DMS53 treated with DMSO at 0.1 percent for 48 hours (cell line): ENCODE measurements at regions not wholly inside any gene's neighbourhood (a gene's known extent, or its start where the extent isn't known, plus 50 kb on each side); places are given as distances from the start of the nearest gene placed in this dataset.

Source experiments
- DNase-seq: peaks from one replicate; lab custom pipeline; 2025; ENCODE audit not compliant: unreplicated experiment; lab: John Stamatoyannopoulos, UW

DNA sequence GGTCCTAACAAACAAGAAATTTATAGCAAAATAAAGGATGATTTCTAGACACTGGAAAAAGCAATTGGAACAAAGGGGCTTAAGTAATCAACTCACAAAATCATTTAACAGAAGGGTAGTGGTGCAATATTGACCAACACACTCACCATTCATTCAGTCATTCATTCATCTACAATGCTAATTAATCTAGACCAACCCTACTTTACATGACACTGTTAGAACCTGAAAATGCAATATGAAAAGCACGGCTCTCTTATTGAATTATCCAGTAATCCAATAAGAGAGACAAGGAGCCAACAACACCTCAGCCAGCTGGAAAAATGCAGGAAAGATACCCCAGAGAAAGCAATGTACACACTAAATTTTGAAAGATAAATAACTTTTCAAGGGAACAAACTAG, 310.8 kb upstream of the NR5A2 start:
- DNase-seq: no peak

DNA sequence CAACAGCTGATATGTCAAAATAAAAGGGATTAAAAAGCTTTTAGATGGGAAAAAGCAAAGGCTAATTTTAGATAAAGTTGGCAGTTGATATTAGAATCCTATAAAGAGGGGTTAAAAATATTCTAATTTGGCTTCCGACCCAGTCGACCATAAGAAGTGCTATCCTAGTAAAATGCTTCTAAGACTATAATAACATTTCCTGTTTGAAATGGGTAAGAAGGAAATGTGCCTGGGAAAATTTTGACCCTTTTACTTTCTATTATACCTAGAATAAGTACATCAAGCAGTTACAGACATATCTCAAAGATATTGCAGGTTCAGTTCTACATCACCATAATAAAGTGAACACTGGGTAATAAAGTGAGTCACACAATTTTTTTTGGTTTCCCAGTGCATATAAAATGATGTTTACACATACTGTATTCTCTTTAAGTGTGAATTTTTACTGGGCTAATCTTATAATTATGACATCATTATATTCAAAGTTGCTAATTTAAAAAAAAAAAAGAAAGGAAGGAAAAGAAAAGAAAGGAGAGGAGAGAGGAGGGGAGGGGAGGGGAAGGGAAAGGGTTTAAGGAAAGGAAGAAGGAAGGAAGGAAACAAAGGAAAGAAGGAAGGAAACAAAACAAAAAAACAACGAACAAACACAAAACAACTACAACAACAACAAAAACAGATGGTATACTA, 308.2 kb upstream of the NR5A2 start:
- DNase-seq: no peak

DNA sequence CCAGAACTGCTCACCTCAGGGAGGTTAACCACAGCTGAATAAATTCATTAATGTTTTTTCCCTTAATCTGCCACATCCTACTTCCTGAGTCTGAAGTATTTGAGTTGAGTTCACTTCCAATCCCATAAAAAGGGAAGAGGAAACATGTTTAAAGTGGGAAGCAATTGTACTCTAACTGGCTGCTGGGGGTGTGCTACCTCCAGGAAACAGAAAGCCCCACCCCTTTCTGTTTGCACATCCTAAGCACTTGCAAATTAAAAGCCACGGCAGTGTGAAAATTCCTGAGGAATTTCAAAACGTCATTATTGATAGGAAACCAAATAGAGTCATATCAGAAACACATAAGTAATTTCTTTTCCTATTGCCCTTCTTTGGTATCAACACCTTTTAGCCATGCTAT, 307.0 kb upstream of the NR5A2 start:
- no peak for DNase-seq

DNA sequence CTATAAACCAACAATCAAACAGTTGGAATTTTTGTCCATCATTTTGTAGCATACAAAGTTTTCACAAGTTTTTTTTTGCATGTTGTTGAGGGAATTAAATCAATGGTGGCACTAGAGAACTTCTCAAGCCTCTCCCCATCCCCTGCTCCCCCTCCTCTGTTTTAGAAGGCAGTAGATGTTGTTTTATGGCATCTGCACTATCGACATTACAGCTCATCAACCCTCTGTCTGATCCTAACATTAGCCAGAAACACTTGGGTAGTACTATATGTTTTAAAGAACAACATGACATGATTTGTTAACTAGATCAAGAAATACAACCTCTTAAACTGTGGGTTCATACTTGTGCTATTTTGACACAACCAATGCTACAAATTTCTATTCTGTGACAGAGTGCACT, 306.5 kb upstream of the NR5A2 start:
- no peak for DNase-seq

DNA sequence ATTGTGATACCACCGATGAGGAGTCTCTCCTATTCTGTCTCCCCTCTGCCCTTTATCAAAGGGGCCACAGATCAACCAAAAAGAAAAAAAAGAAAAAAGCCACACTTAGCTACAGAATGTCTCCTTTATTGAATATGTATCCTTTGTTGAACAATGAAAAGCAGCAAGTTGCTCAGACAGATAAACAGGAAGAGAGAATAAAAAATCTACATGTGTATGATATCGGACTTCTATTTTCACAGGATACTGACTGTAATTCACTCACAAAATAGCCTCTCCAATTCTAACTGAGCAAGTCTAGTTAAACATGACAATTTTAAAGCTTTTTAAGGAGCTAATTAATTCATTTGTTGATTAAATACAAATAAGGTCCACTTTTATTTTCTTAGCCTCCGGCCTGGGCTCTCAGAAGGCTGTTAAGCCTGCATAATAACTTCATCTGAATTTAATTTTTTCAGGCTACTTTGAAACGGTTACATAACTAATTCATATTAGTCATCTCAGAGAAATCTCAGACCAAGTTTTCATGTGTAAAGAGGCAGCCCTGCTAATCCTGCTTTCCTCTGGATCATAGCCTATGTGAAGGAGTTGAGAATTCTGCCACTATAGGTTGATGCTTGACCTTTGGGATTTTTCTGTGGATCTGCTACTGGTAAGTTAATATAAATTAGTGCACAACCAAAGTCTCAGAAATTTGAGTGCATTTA, 304.1 kb upstream of the NR5A2 start:
- no peak for DNase-seq

DNA sequence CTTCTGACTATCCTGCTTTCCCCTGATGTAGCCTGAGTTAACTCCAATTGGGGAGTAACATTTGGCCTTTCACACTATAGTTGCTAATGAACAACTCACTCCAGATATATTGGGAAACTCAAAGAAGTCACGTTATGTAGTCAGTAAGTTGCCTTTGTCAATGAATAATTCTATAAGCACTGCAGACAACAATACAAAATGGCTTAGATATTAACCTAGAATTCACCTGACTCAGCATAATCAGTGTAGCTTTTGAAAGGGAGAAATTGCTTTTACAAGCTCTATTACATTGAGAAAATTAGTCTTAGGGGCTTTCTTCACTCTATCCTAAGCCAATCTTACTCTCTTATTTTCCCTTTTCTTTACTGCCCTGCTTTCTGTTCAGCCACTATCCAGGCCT, 303.5 kb upstream of the NR5A2 start:
- DNase-seq: no peak

DNA sequence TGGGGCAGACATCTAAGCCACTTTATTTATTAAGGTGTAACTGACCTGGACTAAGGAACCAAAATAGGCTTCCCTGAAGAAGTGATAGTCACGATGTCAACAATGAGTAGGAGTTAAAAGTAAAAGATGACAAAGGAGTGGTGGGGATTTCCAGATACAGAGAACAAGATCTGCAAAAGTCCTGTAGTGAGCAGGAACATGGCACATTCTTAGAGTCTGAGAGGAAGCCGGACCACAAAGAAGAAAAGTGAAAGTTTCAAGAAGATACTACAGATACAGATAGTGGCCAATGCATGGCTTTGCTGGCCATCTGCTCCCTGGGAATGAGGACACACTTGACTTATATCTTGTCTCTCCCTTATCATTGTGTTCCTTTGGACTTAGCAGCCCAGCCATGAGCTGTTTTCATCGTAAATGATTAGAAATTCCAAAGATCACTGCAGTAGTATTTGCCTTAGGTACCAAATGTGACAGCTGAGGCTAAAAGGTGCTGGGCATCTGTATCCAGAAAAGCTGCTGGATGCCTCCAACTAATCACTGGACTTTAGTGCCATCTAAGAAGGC, 302.4 kb upstream of the NR5A2 start:
- no peak for DNase-seq

DNA sequence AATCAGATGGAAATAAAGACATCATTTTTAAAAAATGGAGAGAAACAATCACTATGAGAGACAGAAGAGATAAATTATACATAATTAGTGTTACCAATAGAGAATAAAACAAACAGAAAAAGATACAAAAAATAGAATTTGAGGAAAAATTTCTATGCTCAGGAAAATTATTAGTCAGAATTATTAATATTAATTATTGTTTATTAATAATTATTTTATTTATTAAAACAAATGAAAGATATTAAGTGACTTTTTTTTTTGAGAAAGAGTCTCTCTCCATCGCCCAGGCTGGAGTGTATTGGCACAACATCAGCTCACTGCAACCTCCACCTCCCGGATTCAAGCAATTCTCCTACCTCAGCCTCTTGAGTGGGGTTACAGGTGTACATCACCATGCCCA, 299.8 kb upstream of the NR5A2 start:
- DNase-seq: no peak

DNA sequence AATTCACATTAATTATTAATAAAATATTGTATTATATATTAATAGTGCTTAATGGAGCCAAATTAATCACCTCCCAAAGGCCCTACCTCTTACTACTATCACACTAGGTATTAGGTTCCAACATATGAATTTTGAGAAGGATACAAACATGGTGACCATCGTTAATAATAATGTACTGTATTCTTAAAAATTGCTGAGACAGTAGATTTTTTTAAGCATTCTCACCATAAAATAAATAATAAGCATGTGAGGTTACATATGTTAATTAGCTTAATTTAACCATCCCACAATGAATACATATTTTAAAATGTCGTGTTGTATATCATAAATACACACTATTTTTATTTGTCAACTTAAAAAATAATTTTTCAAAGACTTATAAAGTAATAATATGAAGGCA, 299.2 kb upstream of the NR5A2 start:
- no peak for DNase-seq

DNA sequence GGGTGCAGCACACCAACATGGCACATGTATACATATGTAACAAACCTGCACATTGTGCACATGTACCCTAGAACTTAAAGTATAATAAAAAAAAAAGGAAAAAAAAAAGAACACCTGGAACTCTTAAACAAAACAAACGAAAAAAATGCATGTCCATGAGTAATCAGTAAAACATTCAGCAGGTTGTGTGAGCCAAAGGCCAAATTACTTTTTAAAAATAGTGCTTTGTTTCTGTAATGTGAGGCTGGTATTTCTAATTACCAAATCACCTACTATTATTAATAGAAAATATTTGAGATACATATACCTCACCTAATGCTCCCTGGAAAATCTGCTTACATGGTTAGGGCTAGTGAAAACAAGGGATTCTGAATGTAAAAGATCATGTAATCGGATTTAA, 294.4 kb upstream of the NR5A2 start:
- DNase-seq: no peak

DNA sequence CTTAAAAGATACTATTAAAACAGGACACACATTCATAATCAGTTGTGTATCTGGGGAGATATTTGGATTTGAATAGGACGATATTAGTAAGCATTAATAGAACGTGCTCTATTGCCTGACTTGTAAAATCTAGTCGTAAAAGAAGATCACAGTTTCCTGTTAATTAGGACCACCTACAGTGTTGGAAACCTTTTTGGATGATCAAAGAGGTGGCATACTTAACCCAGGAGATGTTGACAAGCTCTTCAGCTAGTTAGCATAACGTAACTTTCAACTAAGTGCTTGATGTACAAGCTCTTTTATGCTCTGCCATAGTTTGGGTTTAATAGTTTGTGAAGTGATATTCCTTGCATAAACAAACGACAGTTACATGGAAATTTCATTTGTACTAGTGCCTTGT, 293.3 kb upstream of the NR5A2 start:
- no peak for DNase-seq

DNA sequence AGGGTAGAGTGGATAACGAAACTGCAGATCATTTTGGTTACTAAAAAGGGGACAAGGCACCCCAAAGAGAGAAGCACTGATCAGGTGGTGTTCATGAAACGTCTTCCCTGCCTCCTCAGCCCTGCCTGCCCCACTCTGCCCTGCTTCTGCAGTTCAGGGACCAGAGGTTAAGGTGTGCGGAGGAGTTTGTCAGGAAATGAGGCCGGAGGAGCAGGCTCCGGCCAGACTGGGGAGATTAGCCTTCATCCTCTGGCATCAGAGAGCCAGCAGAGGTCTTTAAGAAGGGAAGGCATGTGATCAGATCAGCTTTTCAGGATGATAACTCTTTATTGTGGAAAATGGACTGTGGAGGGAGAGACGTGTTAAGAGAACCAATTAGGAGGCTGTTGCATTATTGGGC, 291.9 kb upstream of the NR5A2 start:
- DNase-seq: no peak

DNA sequence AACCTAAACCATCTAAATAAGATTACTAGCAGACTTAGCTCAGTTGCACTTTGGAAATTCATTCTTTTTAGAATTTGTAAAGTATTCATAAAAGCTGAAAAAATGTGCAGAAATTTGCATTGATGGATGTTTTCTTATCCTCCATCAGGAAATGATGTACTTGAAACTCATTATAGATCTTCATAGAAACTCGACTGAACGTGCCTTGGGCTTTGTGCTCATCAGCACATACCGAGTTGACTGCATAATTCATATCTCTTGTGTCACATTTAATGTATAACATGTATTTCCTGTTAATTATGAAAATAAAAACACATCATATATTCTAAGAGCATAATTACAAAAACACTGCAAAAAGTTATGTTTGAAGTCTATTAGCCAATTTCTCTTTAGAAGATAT, 290.9 kb upstream of the NR5A2 start:
- DNase-seq: no peak

DNA sequence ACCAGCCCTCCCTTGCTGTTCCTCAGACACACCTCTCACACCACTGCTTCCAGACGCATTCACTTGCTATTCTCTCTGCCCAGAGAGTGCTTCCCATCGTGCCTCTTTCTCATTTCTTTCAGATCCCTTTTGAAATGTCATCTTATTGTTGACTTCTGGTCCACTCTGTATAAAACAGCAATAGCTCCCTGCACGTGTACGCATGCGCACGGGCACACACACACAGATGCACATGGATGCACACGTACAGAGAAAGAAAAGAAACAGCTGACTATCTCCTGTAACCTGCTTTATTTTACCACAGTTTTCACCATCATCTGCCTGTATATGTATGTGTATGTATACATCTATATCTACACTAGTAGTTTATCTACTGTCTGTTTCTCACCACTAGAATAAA, 285.9 kb upstream of the NR5A2 start:
- no peak for DNase-seq

DNA sequence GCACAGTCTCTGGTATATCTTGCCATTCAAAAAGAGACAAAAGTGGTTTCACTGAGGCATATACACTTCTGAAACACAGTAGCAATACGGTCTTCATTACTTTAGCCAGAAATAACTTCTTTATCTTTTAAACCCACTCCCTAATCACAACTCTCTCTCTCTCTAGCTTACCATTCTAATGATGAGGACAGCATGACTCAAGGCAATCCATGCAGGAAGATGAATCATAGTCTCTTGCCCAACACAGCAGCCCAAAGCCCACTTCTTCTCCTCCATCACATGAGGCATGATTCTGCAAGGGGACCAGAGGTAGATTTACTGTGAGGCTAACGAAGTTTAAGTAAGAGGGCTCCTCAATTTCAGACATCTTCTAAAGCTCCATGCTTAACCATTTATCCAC, 285.0 kb upstream of the NR5A2 start:
- no peak for DNase-seq

DNA sequence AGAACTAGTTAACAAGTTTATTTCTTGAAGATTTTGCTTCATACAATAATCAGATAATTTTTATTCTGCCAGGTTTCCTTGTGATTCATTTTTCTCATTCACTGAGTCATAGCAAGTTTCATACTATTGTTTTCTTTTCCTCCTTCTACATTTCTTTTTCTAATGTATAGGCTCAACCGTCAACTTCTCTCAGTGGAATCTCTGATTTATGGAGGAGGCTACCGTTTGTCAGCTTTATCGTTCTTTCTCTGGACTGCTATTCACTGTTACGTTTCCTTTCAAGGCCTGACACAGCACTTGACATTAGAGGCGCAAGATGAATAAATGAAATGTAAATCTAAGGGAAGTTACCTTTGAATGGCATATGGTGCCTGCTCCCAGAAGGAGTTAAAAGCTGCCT, 284.3 kb upstream of the NR5A2 start:
- DNase-seq: no peak

DNA sequence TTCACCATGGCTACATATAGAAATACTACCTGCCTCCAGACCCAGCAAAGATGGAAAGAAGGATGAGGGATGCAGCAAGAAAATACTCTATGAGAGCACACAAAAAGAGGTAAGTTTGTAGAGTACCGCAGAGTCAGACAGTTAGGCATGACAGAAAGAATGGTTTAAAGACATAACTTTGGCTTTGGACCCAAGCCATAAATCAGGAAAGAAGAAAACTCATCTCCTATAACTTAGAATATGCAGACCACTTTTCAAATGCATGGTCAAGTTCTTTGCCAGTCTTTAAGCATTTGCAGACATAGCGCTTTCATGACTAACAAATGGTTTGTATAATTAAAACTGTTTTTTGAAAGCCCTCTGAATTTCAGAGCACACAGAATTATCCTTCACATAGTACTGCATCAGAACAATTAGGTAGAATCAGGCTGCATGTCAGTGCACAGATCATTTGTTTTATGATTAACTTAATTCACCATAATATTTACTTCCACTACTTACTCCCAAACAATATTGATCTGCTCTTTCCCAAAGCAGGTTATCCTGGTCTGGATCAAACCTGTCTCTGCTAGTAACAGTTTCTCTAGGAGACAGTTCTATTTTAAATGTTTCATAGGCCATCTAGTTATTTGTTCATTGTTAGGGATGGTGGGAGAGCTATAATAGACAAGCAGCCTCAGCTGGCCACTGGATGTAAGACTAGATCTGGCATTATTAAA, 280.7 kb upstream of the NR5A2 start:
- no peak for DNase-seq

DNA sequence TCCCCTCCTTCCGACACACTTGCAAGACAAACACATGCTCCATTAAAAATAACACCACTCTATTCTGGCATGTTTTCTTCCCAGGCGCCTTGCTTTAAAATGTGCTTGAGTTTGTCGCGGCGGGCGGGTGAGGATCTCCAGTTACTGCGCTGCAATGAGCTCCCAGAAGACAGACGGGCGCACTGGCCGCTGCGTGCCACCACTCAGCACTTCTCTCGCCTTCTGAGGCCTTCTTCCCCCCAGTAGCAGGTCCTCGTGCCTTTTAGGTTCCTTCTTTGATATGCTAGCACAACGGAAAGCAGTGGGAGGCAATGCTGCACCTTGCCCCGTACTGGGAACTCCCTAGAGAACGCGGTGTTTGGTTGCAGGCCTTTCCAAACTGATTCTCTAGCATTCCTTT, 279.5 kb upstream of the NR5A2 start:
- DNase-seq: no peak

DNA sequence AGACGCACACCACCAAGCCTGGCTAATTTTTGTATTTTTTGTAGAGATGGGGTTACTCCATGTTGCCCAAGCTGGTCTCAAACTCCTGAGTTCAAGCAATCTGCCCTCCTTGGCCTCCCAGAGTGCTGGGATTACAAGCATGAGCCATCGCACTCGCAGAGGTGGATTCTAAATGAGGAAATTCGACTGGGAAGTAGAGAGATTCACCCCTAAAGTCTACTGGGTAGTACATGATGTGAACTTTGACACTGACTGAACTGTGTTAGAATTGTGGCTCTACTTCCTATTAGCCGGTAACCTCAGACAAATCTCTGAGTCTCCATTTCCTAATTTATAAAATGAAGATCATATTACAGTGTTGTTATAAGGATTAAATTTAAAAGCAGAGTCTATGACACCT, 276.0 kb upstream of the NR5A2 start:
- no peak for DNase-seq

DNA sequence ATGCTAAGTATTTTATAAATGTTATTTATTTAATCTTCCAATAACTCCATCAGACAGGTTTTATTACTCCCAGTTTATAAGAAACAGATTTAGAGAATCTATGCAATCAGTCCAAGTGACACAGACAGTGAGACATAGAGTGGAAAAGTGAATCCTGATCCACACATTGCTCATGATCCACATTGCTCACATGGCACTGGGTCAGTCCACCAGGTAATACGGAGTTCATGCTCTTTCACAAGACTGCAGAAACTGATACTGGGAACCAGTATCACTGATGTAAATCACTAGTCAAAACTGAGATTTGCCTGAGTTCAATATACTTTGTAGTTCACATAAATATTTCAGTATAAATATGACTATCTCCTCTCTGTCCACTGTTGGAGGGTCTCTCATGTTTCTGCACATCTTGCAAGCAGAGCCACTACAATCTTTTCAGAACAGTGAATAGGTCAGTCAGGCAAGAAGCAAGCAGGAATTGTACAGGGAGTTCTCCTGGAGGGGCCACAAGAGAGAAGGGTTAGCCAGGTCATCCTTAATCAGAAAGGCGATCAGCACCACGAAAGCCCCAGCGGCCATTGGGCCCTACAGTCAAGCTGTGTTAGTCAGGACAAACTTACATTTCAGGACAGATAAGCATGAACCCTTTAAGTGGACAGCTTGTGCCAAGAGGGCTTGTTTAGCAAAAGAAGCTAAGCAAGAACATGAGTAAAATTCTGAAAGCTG, 275.4 kb upstream of the NR5A2 start:
- no peak for DNase-seq

DNA sequence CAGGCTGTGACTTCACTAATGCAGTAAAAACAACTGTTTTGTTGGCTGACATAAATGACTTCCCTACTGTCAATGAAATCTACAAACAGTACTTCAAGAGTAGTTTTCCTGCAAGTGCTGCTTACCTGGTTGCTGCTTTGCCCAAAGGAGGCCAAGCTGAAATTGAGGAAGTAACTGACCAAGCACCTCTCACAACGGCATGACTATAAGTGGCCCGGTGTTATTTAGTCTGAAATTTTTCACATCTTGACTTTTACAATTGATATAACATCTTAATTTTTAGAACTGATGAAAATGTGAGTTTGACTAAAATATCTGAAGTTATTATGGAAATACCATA, 274.9 kb upstream of the NR5A2 start:
- DNase-seq: no peak

DNA sequence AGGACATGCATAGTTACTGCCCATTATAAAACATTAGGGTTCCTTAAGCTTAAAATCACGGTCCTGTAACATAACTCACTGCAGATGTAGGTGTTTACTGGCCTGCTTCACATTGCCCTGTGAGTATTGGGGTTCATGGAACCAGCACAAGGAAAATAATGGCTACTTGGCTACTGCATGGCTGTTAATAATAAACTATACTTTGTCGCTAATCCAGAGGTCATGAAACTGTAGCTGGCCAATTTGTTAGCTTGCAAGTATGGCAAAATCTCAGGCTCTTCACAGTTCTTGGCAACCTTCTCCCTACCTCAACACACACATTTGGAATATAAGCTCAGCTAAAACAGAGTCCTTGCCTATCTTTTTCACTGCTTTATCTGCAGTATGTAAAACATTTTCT, 274.0 kb upstream of the NR5A2 start:
- DNase-seq: no peak
